Endothelial cell (in vitro differentiated cells): ENCODE measurements at regions not wholly inside any gene's neighbourhood (a gene's known extent, or its start where the extent isn't known, plus 50 kb on each side); places are given as distances from the start of the nearest gene placed in this dataset.

Experiments used
- DNase-seq: peaks from one replicate; pipeline ENCODE4 v3.0.0; 2021; ENCODE audit warnings: low spot score
- H3K27ac Mint-ChIP-seq: one replicate; pipeline ENCODE4 v1.8.0; 2021; ENCODE audit warnings: mixed read lengths, inconsistent platforms; ENCODE audit not compliant: unreplicated experiment
- H3K27me3 Mint-ChIP-seq: one replicate; pipeline ENCODE4 v1.8.0; 2021; ENCODE audit warnings: mild to moderate bottlenecking, moderate library complexity, mixed read lengths, inconsistent platforms; ENCODE audit not compliant: unreplicated experiment
- H3K36me3 Mint-ChIP-seq: one replicate; pipeline ENCODE4 v1.8.0; 2021; ENCODE audit warnings: mild to moderate bottlenecking, low read depth, mixed read lengths, inconsistent platforms; ENCODE audit not compliant: unreplicated experiment
- H3K4me1 Mint-ChIP-seq: one replicate; pipeline ENCODE4 v1.8.0; 2021; ENCODE audit warnings: mild to moderate bottlenecking, mixed read lengths, inconsistent platforms; ENCODE audit not compliant: unreplicated experiment
- H3K4me3 Mint-ChIP-seq: one replicate; pipeline ENCODE4 v1.8.0; 2021; ENCODE audit warnings: mild to moderate bottlenecking, mixed read lengths, inconsistent platforms; ENCODE audit not compliant: unreplicated experiment
- H3K9me3 Mint-ChIP-seq: one replicate; pipeline ENCODE4 v1.8.0; 2021; ENCODE audit warnings: mixed read lengths, inconsistent platforms; ENCODE audit not compliant: unreplicated experiment
- CTCF ChIP-seq: fragments of 200-600 bp; sonication (generic); IDR thresholded peaks from one replicate; pipeline ENCODE4 v1.5.0; 2021; ENCODE audit warnings: antibody characterized with exemption; ENCODE audit not compliant: unreplicated experiment

DNA sequence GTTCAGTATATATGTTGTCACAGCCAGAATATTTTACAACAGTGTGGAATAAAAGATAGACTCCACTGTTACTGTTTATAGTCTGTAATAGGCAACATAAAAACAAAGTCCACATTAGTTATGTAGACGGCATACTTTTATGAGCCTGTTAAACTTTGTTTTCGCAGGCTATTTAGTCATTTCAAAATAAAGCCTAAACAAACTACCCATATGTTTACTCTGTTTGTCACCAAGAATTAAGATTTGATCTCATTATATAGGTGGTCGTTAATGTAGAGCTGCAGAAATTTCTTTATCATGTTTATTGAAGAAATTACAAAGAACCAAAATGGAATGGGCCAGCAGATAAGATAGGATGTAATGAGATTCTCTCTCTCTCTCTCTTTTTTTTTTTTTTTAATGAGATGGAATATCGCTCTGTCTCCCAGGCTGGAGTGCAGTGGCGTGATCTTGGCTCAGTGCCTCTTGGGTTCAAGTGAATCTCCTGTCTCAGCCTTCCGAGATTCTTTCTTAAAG lies 943.8 kb upstream of the SOX9 start:
- no peaks in the 10 kb centered on the region for H3K36me3 Mint-ChIP-seq
- H3K4me1 Mint-ChIP-seq, result no peaks in the 10 kb centered on the region
- no peak for TF ChIP-seq CTCF
- no peak for DNase-seq
- H3K27ac Mint-ChIP-seq, result no peak overlapping the region
- H3K27me3 Mint-ChIP-seq, result peaks cover 2% of the 10 kb centered on the region
- no peaks in the 10 kb centered on the region for H3K9me3 Mint-ChIP-seq
- no peak overlapping the region for H3K4me3 Mint-ChIP-seq

DNA sequence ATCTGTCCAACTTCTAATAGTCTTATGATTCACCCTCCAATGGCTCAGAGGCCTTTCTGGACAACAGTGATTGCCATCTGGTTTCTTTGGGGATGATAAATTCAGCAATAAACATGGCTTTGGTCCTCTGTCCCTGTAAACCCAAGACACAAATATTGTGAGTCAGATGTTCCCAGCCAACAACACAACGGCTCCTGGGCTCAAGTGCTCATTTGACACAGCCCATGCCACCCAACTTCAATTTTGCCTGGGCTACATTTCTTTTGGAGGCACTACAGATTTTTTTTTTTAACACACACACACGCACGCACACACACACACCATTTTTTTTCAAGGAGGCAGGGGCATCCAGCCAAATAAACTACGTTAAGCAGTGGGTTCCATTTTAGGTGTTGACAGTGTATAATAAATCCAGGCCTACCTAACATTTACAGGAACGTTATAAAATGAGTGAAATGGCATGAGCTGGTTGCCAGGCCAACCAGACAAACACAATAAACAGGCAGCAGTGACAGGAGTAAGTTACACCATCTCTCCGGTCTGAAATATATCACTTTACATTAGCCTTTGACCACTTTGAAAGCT lies 939.9 kb upstream of the SOX9 start:
- no peaks in the 10 kb centered on the region for H3K9me3 Mint-ChIP-seq
- no peak for DNase-seq
- H3K4me3 Mint-ChIP-seq, result no peak overlapping the region
- H3K27me3 Mint-ChIP-seq, result peaks cover 2% of the 10 kb centered on the region
- no peak overlapping the region for H3K27ac Mint-ChIP-seq
- no peak for TF ChIP-seq CTCF
- no peaks in the 10 kb centered on the region for H3K36me3 Mint-ChIP-seq
- no peaks in the 10 kb centered on the region for H3K4me1 Mint-ChIP-seq

GRCh38 chr17:71183066-71183660 lies 937.7 kb upstream of the SOX9 start:
- Mint-ChIP-seq H3K27ac (no peak overlapping the region), H3K9me3 (no peaks in the 10 kb centered on the region), H3K36me3 (no peaks in the 10 kb centered on the region), H3K4me3 (no peak overlapping the region), H3K27me3 (no peaks in the 10 kb centered on the region), H3K4me1 (no peaks in the 10 kb centered on the region)
- DNase-seq, result no peak
- TF ChIP-seq CTCF, result no peak

GRCh38 chr17:71184716-71185115 lies 936.1 kb upstream of the SOX9 start:
- no peaks in the 10 kb centered on the region for H3K36me3 Mint-ChIP-seq
- H3K27me3 Mint-ChIP-seq, result no peaks in the 10 kb centered on the region
- H3K4me1 Mint-ChIP-seq, result no peaks in the 10 kb centered on the region
- TF ChIP-seq CTCF, result no peak
- no peaks in the 10 kb centered on the region for H3K9me3 Mint-ChIP-seq
- H3K4me3 Mint-ChIP-seq, result no peak overlapping the region
- DNase-seq, result no peak
- no peak overlapping the region for H3K27ac Mint-ChIP-seq

DNA sequence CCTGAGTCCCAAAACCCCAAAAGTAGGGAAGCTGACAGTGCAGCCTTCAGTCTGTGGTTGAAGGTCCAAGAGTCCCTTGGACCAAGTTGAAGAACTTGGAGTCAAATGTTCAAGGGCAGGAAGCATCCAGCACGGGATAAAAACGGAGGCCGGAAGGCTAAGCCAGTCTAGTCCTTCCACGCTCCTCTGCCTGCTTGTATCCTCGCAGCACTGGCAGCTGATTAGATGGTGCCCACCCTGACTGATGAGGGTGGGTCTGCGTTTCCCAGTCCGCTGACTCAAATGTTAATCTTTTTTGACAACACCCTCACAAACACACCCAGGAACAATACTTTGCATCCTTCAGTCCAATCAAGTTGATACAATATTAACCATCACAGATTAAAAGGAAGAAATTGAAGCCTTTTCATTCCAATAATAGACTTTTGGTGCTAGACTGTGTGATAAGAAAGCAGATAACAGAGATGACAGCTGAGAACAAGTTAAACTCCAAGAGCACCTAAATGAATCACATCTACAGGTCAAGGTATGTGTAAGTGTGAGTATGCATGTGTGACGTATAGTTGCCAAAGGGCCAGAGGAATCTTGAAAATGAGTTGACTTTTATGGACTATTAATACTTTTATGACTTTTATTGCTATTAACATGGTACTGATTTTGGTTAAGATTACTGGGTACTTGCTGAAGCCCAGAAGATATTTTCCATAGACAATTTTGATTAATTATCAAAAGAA lies 933.5 kb upstream of the SOX9 start:
- no peak for TF ChIP-seq CTCF
- Mint-ChIP-seq H3K9me3 (no peaks in the 10 kb centered on the region), H3K27me3 (no peaks in the 10 kb centered on the region), H3K4me3 (no peak overlapping the region), H3K27ac (no peak overlapping the region), H3K36me3 (no peaks in the 10 kb centered on the region), H3K4me1 (no peaks in the 10 kb centered on the region)
- no peak for DNase-seq
